Skeletal muscle tissue (tissue), 3 donors: ENCODE measurements at regions not wholly inside any gene's neighbourhood (a gene's known extent, or its start where the extent isn't known, plus 50 kb on each side); places are given as distances from the start of the nearest gene placed in this dataset.

ENCODE experiments used
- H3K27ac ChIP-seq: one replicate; pipeline ENCODE4 v1.7.0; 2013; ENCODE audit warnings: mild to moderate bottlenecking, low read depth, low read length, inconsistent platforms
- H3K27me3 ChIP-seq, 3 donors: one replicate each; pipeline ENCODE4 v1.7.0; 2013; ENCODE audit warnings: low read length in 3 of 3; ENCODE audit not compliant: control insufficient read depth in 3 of 3, insufficient read depth in 3 of 3
- H3K36me3 ChIP-seq, 3 donors: one replicate each; pipeline ENCODE4 v1.7.0; 2013; ENCODE audit warnings: low read length in 3 of 3; ENCODE audit not compliant: control insufficient read depth in 3 of 3, insufficient read depth in 3 of 3
- H3K4me1 ChIP-seq, 3 donors: one replicate each; pipeline ENCODE4 v1.7.0; 2013; ENCODE audit warnings: low read length in 3 of 3, mild to moderate bottlenecking in 3 of 3; ENCODE audit not compliant: control insufficient read depth in 3 of 3, insufficient read depth in 3 of 3
- H3K4me3 ChIP-seq, 3 donors: one replicate each; pipeline ENCODE4 v1.7.0; 2013; ENCODE audit warnings: low read length in 3 of 3
- H3K9ac ChIP-seq, 3 donors: one replicate each; pipeline ENCODE4 v1.7.0; 2013; ENCODE audit warnings: low read length in 3 of 3, mild to moderate bottlenecking in 3 of 3, moderate library complexity in 2 of 3, low read depth in 1 of 3
- H3K9me3 ChIP-seq, 3 donors: one replicate each; pipeline ENCODE4 v1.7.0; 2013; ENCODE audit warnings: low read length in 3 of 3; ENCODE audit not compliant: control insufficient read depth in 3 of 3
- donor health status: Osteomylitis.

DNA sequence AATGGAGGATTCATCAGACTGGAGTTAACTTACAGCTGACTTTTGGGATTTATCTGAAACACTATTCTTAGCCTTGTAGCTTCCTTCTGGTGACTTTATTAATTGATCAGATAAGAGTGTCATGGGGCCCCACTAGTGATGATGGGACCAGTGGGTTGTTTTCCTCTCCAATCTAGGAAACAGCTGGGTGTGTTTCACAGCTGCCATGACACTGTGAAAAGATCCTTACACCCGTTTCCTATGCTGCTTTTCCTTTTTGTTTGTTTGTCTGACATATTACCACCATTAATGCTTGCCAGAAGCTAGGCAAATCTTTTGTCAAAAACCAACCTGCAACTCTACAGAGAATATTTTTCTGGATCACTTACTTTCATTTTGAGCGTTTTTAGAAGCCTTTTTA lies 86.2 kb downstream of the ZBTB18 start:
- H3K27ac ChIP-seq, result no peak overlapping the region
- peaks cover 0 to 2% (median 0%) of the 10 kb centered on the region in 3 donors for H3K4me1 ChIP-seq
- H3K27me3 ChIP-seq, result no peaks in the 10 kb centered on the region
- no peak overlapping the region for H3K4me3 ChIP-seq
- no peaks in the 10 kb centered on the region for H3K9me3 ChIP-seq
- H3K9ac ChIP-seq, result no peak overlapping the region
- H3K36me3 ChIP-seq, result no peaks in the 10 kb centered on the region

DNA sequence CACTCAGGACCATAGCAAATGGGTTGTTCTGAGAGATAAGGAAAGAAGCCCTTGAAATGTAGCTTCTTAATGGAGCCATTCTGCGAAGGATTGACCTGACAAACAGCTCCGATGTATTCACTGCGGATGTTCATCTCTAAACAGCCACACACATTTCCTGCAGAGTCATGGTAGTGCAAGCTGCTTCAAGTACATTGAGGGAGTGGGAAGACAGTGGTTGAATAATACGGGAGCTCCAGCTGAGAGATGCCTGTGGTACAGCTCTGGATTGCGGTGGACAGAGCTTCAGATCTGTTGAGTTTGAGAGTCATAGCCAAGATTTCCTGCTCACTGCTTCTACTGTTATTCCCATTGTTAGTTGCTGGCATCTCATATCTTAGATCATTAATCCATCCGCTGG lies 86.6 kb downstream of the ZBTB18 start:
- Histone ChIP-seq H3K9ac (no peak overlapping the region), H3K9me3 (no peaks in the 10 kb centered on the region), H3K4me3 (no peak overlapping the region), H3K4me1 (peaks cover 0 to 2% (median 0%) of the 10 kb centered on the region in 3 donors), H3K36me3 (no peaks in the 10 kb centered on the region), H3K27me3 (no peaks in the 10 kb centered on the region), H3K27ac (peak overlapping the region; percentile 71)

DNA sequence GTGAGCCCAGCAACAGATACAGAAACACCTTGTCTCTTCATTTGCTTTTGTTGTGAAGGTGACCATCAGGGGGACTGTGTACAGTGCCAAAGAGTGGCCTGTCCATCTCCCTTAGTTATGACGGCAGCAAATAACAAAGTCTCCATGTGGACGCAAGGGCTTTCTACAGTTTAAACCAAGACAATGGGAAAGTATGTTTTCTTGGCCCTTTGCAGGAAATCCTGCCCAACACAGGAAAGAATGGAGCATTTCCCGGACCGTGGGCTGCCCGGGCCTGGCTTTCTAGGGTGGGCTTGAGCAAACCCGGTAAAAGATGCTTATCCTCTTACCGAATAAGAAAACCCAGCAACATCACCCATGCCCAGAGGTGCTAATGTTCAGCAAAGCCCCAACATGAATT lies 87.3 kb downstream of the ZBTB18 start:
- no peaks in the 10 kb centered on the region for H3K9me3 ChIP-seq
- H3K4me1 ChIP-seq, result peaks cover 0 to 2% (median 0%) of the 10 kb centered on the region in 3 donors
- H3K27me3 ChIP-seq, result no peaks in the 10 kb centered on the region
- peak overlapping the region; percentile 71 for H3K27ac ChIP-seq
- H3K36me3 ChIP-seq, result no peaks in the 10 kb centered on the region
- H3K4me3 ChIP-seq, result no peak overlapping the region
- no peak overlapping the region for H3K9ac ChIP-seq

DNA sequence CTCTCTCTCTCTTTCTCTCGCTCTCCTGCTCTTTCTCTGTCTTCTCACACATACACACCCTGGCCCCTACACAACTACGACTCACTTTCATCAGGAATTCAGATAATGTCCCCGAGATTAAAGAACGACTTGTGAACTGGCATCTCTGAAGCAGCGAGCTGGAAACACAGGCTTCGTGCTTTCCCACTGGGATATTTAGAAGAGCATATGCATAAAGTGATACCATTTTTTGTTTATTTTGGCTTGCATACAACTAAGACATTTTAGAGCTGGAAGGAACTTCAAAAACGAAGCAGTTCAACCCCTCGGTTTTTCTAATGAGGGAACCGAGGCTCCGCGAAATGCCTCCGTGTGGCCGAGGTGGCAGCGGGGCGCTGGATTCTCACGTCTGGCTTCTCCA lies 88.6 kb downstream of the ZBTB18 start:
- no peak overlapping the region for H3K27ac ChIP-seq
- H3K9ac ChIP-seq, result no peak overlapping the region
- no peak overlapping the region for H3K4me3 ChIP-seq
- H3K4me1 ChIP-seq, result peaks cover 0 to 2% (median 0%) of the 10 kb centered on the region in 3 donors
- no peaks in the 10 kb centered on the region for H3K9me3 ChIP-seq
- H3K27me3 ChIP-seq, result no peaks in the 10 kb centered on the region
- no peaks in the 10 kb centered on the region for H3K36me3 ChIP-seq

DNA sequence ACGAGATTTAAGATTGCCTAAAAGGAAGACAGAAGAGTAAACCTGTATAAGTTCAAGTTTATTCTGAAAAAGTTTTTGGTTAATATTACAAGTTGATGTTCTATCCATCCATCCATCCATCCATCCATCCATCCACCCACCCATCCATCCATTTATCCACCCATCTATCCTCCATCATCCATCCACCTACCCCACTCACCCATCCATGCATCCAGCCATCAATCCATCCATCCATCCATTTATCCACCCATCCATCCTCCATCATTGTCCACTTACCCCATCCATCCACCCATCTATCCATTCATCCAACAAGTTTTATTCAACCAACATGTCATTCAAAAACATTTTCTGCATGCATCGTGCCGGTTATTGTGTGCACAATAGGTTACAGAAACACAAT lies 89.3 kb downstream of the ZBTB18 start:
- Histone ChIP-seq H3K4me3 (no peak overlapping the region), H3K4me1 (peaks cover 0 to 2% (median 0%) of the 10 kb centered on the region in 3 donors), H3K9ac (no peak overlapping the region), H3K27ac (no peak overlapping the region), H3K9me3 (no peaks in the 10 kb centered on the region), H3K27me3 (peaks cover 0 to 4% (median 0%) of the 10 kb centered on the region in 3 donors), H3K36me3 (no peaks in the 10 kb centered on the region)

DNA sequence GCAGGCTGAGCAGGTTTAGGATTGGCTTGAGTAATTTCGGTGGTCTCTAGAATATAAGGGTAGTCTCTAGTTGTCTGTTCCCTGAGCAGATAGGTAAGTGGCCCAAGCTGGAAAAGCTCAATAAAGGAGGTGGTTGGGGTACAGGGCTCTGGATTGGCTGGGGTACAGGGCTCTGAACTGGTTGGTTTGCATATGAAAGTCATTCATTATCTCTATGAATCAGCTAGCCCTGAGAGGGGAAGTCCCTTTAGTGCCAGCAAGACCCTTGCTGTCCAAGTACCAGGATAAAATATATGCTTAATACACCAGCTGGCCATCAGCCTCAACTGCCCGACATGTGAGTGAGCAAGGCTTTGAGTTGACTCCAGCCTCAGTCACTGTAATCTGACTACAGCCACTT lies 93.0 kb downstream of the ZBTB18 start:
- peaks cover 0 to 4% (median 0%) of the 10 kb centered on the region in 3 donors for H3K27me3 ChIP-seq
- H3K36me3 ChIP-seq, result no peaks in the 10 kb centered on the region
- H3K9me3 ChIP-seq, result no peaks in the 10 kb centered on the region
- no peaks in the 10 kb centered on the region for H3K4me1 ChIP-seq
- no peak overlapping the region for H3K9ac ChIP-seq
- H3K27ac ChIP-seq, result no peak overlapping the region
- no peak overlapping the region for H3K4me3 ChIP-seq

DNA sequence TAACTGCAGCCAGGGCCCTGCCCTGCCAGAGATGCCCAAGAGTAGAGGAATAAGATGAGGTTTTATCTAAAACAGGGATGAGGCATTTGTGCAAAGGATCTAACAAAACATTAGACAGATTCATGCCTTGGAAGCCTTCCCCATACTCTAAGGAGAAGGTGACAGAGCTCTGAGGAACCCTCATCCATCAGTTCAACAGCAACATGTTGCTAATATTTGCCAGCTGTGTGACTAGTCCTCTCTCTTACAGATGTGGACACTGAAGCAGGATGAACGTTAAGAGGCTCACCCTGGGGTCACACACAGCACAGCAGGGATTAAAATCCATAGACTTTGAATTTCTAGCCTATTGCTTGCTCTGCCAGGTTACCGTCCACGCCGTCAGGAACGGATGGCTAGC lies 99.0 kb downstream of the ZBTB18 start:
- no peak overlapping the region for H3K27ac ChIP-seq
- no peak overlapping the region for H3K4me3 ChIP-seq
- peaks cover 0 to under 1% (median 0%) of the 10 kb centered on the region in 3 donors for H3K27me3 ChIP-seq
- no peaks in the 10 kb centered on the region for H3K36me3 ChIP-seq
- H3K4me1 ChIP-seq, result peaks cover 3 to 6% (median 5%) of the 10 kb centered on the region in 3 donors
- H3K9me3 ChIP-seq, result no peaks in the 10 kb centered on the region
- no peak overlapping the region for H3K9ac ChIP-seq

DNA sequence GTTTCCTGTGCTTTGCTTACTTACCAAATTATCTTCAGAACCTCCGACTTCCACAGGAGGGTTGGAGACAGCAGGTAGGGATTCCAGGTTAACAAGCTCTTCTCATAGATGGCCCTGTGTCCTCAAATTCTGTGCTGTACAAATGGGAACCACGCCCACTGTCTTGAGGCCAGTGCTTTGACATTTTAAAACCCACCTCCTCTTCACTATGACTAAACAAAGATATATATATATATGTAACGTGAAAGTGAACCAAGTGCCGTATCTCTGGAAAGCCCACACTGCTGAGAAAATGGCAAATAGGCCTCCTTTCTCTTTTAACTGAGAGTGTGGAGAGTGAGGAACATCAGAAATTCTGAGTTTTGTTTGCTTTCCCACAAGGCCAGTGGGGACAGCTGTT lies 99.6 kb downstream of the ZBTB18 start:
- no peak overlapping the region for H3K4me3 ChIP-seq
- no peak overlapping the region for H3K9ac ChIP-seq
- no peaks in the 10 kb centered on the region for H3K27me3 ChIP-seq
- peaks cover 6 to 12% (median 7%) of the 10 kb centered on the region in 3 donors for H3K4me1 ChIP-seq
- H3K9me3 ChIP-seq, result no peaks in the 10 kb centered on the region
- no peak overlapping the region for H3K27ac ChIP-seq
- H3K36me3 ChIP-seq, result no peaks in the 10 kb centered on the region

DNA sequence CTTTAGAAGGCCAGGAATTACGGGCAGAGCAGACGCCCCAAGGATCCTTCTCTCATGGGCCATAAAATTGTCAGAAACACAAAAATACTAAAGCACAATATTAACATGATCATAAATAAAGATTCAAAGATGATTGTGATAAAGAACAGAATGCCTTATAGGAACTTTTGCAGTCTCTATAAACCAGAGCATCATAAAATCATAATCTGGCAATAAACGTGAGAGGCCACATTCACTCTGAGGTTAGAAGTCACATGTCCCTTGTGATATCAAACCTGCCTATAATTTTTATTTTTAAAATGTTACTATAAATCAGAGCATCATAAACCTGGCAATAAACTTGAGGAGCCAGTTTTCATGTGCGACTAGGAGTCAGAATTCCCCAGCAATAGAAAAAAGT lies 100.5 kb downstream of the ZBTB18 start:
- Histone ChIP-seq H3K36me3 (no peaks in the 10 kb centered on the region), H3K9ac (no peak overlapping the region), H3K27ac (no peak overlapping the region), H3K4me1 (peaks cover 8 to 18% (median 9%) of the 10 kb centered on the region in 3 donors), H3K4me3 (no peak overlapping the region), H3K9me3 (no peaks in the 10 kb centered on the region), H3K27me3 (no peaks in the 10 kb centered on the region)

DNA sequence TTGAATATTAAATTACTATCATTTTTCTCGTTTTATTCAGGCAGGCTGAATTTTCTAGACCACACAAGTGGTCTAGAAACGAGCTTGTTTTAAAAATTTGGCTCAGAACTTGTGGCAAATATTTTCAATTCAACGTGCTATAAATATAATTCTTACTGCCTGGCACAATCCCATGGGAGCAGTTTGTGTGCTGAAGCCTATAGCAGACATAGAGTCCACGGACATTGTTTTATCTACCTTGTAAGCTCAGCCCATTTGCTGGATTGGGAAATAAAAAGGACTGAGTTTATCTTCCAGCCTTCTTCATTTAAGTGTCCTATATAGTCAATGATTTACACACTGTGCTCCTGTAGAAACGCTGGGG lies 103.4 kb downstream of the ZBTB18 start:
- Histone ChIP-seq H3K4me1 (peaks cover 8 to 18% (median 9%) of the 10 kb centered on the region in 3 donors), H3K9ac (peak overlapping the region in 1 of 3 donors; percentile 13), H3K4me3 (no peak overlapping the region), H3K27me3 (no peaks in the 10 kb centered on the region), H3K9me3 (no peaks in the 10 kb centered on the region), H3K27ac (peak overlapping the region; percentile 57), H3K36me3 (no peaks in the 10 kb centered on the region)
